SK-N-SH (cell line): ENCODE measurements at regions not wholly inside any gene's neighbourhood (a gene's known extent, or its start where the extent isn't known, plus 50 kb on each side); places are given as distances from the start of the nearest gene placed in this dataset.

ENCODE experiments used
- CTCF ChIA-PET: fragments of 300-600, 350-600 bp; formaldehyde crosslinking; extraction: SDS; loops from one replicate; lab custom pipeline; 2021; lab: Yijun Ruan, JAX
- POLR2A ChIA-PET: fragments of 350-600 bp; sonication (Branson Sonifier 250); formaldehyde crosslinking; extraction: SDS; loops from one replicate; lab custom pipeline; 2020; ENCODE audit warnings: antibody characterized with exemption, inconsistent platforms; lab: Yijun Ruan, JAX
- DNase-seq: peaks from one replicate; pipeline ENCODE4 v3.0.0; 2012
- H2AFZ ChIP-seq: fragments of 200-600 bp; sonication (generic); 2 replicates; pipeline ENCODE4 v1.8.1; 2016; ENCODE audit warnings: antibody characterized with exemption, mild to moderate bottlenecking, low read depth
- H3F3A ChIP-seq: fragments of 200-600 bp; sonication (generic); replicated peaks from 2 replicates; pipeline ENCODE3; 2016; ENCODE audit warnings: antibody characterized with exemption, mild to moderate bottlenecking; ENCODE audit not compliant: insufficient read depth
- H3K27ac ChIP-seq, 2 experiments: fragments of 200-500 bp in 1 of 2; fragments of 200-600 bp in 1 of 2; sonication (Bioruptor generic) in 1 of 2; sonication (generic), shearing (Covaris generic) in 1 of 2; 2 replicates each; pipeline versions ENCODE4 v1.5.1 to v1.6.1; 2014 to 2016; ENCODE audit warnings: low read depth in 2 of 2, inconsistent platforms in 1 of 2, low read length in 1 of 2, mild to moderate bottlenecking in 1 of 2, mixed read lengths in 1 of 2
- H3K27me3 ChIP-seq: fragments of 200-600 bp; sonication (generic), shearing (Covaris generic); 2 replicates; pipeline ENCODE4 v1.6.1; 2016; ENCODE audit warnings: mixed run types; ENCODE audit not compliant: insufficient read depth
- H3K36me3 ChIP-seq, 2 experiments: fragments of 200-500 bp in 1 of 2; fragments of 200-600 bp in 1 of 2; sonication (Bioruptor generic) in 1 of 2; sonication (generic) in 1 of 2; replicated peaks in 1 of 2; 2 replicates each; pipeline versions ENCODE3 to v1.5.1; 2014 to 2016; ENCODE audit warnings: low read length in 1 of 2, mild to moderate bottlenecking in 1 of 2; ENCODE audit not compliant: insufficient read depth in 2 of 2, control insufficient read depth in 1 of 2
- H3K4me1 ChIP-seq, 2 experiments: fragments of 200-500 bp in 1 of 2; fragments of 200-600 bp in 1 of 2; sonication (Bioruptor generic) in 1 of 2; sonication (generic), shearing (Covaris generic) in 1 of 2; 2 replicates each; pipeline versions ENCODE4 v1.5.1 to v1.6.1; 2014 to 2016; ENCODE audit warnings: low read depth in 1 of 2, low read length in 1 of 2, mixed run types in 1 of 2; ENCODE audit not compliant: insufficient read depth in 2 of 2, control insufficient read depth in 1 of 2
- H3K4me2 ChIP-seq: fragments of 200-600 bp; sonication (generic), shearing (Covaris generic); 2 replicates; pipeline ENCODE4 v1.6.1; 2017; ENCODE audit warnings: mixed run types
- H3K4me3 ChIP-seq, 2 experiments: fragments of 200-500 bp in 1 of 2; fragments of 200-600 bp in 1 of 2; sonication (Bioruptor generic) in 1 of 2; sonication (generic), shearing (Covaris generic) in 1 of 2; 2 replicates each; pipeline versions ENCODE4 v1.5.1 to v1.8.1; 2014 to 2016; ENCODE audit warnings: low read depth in 2 of 2, inconsistent platforms in 1 of 2, low read length in 1 of 2, mild to moderate bottlenecking in 1 of 2, mixed read lengths in 1 of 2, moderate library complexity in 1 of 2
- H3K79me2 ChIP-seq: fragments of 200-600 bp; sonication (generic); 2 replicates; pipeline ENCODE4 v1.8.1; 2017; ENCODE audit warnings: mild to moderate bottlenecking; ENCODE audit not compliant: insufficient read depth
- H3K9ac ChIP-seq: fragments of 200-600 bp; sonication (generic); 2 replicates; pipeline ENCODE4 v1.6.1; 2017; ENCODE audit warnings: mixed run types
- H3K9me2 ChIP-seq: fragments of 200-600 bp; sonication (generic); 2 replicates; pipeline ENCODE4 v1.6.1; 2017; ENCODE audit warnings: mixed run types
- H3K9me3 ChIP-seq: fragments of 200-600 bp; sonication (generic); 2 replicates; pipeline ENCODE4 v1.6.1; 2017; ENCODE audit warnings: mixed run types, mild to moderate bottlenecking, moderate library complexity
- H4K20me1 ChIP-seq: fragments of 200-600 bp; sonication (generic); 2 replicates; pipeline ENCODE4 v1.6.1; 2017; ENCODE audit warnings: mild to moderate bottlenecking, mixed run types; ENCODE audit not compliant: insufficient read depth
- CHD2 ChIP-seq: fragments of 150-350 bp; IDR thresholded peaks from 2 replicates; pipeline ENCODE4 v1.6.1; 2018; ENCODE audit warnings: low read length; ENCODE audit not compliant: partially characterized antibody
- CTCF ChIP-seq: fragments of 200-600 bp; sonication (generic); IDR thresholded peaks from 2 replicates; pipeline ENCODE4 v1.6.1; 2017; ENCODE audit warnings: antibody characterized with exemption, mild to moderate bottlenecking, moderate library complexity
- ELF1 ChIP-seq: IDR thresholded peaks from 2 replicates; pipeline ENCODE4 v1.4.0; 2012
- EP300 ChIP-seq, 2 experiments: IDR thresholded peaks; 2 replicates each; pipeline versions ENCODE4 v1.4.0 to v1.6.1; 2012; ENCODE audit warnings: borderline replicate concordance in 1 of 2, low read depth in 1 of 2, low read length in 1 of 2
- EZH2phosphoT487 ChIP-seq: fragments of 200-600 bp; sonication (generic); IDR thresholded peaks from 2 replicates; pipeline ENCODE4 v1.6.1; 2017; ENCODE audit warnings: low read depth, mixed run types, mild to moderate bottlenecking, antibody characterized with exemption, moderate library complexity, borderline replicate concordance
- FOXJ3 ChIP-seq: sonication (generic); formaldehyde crosslinking; IDR thresholded peaks from 2 replicates; pipeline ENCODE4 v1.5.1; 2020; ENCODE audit warnings: mild to moderate bottlenecking, missing genetic modification reagents
- FOXM1 ChIP-seq: IDR thresholded peaks from 2 replicates; pipeline ENCODE4 v1.4.0; 2012; ENCODE audit warnings: low read depth, mild to moderate bottlenecking
- GABPA ChIP-seq: IDR thresholded peaks from 2 replicates; pipeline ENCODE4 v1.4.0; 2012; ENCODE audit warnings: low read depth, mild to moderate bottlenecking
- GATA2 ChIP-seq: sonication (generic); formaldehyde crosslinking; IDR thresholded peaks from 2 replicates; pipeline ENCODE4 v1.5.0; 2020; ENCODE audit warnings: mild to moderate bottlenecking, missing genetic modification reagents
- MAX ChIP-seq: IDR thresholded peaks from 2 replicates; pipeline ENCODE4 v1.4.0; 2012; ENCODE audit warnings: low read depth
- MXI1 ChIP-seq: IDR thresholded peaks from 2 replicates; pipeline ENCODE4 v1.6.1; 2012; ENCODE audit warnings: mild to moderate bottlenecking, low read depth, low read length, improper control_type of control experiment
- NFIC ChIP-seq: IDR thresholded peaks from 2 replicates; pipeline ENCODE4 v1.4.0; 2012; ENCODE audit warnings: borderline replicate concordance
- NRF1 ChIP-seq: IDR thresholded peaks from 2 replicates; pipeline ENCODE4 v1.6.1; 2012; ENCODE audit warnings: low read depth, mild to moderate bottlenecking, low read length
- PBX3 ChIP-seq: IDR thresholded peaks from 2 replicates; pipeline ENCODE4; 2012
- POLR2AphosphoS5 ChIP-seq: IDR thresholded peaks from 2 replicates; pipeline ENCODE4 v1.6.1; 2012; ENCODE audit warnings: low read depth, low read length
- RAD21 ChIP-seq: IDR thresholded peaks from 2 replicates; pipeline ENCODE4 v1.6.1; 2012; ENCODE audit warnings: mild to moderate bottlenecking, low read length
- RCOR1 ChIP-seq: fragments of 150-350 bp; IDR thresholded peaks from 2 replicates; pipeline ENCODE4 v1.6.1; 2017; ENCODE audit warnings: antibody characterized with exemption, low read length
- RFX5 ChIP-seq: IDR thresholded peaks from 2 replicates; pipeline ENCODE4 v1.6.1; 2012; ENCODE audit warnings: mild to moderate bottlenecking, improper control_type of control experiment, low read length
- RXRA ChIP-seq: IDR thresholded peaks from 2 replicates; pipeline ENCODE4 v1.4.0; 2012; ENCODE audit warnings: low read depth, mild to moderate bottlenecking, borderline replicate concordance
- SIN3A ChIP-seq: IDR thresholded peaks from 2 replicates; pipeline ENCODE4 v1.6.1; 2012; ENCODE audit warnings: low read depth, mild to moderate bottlenecking, low read length, moderate library complexity, borderline replicate concordance
- SMC3 ChIP-seq: IDR thresholded peaks from 2 replicates; pipeline ENCODE4 v1.6.1; 2012; ENCODE audit warnings: low read depth, low read length, improper control_type of control experiment
- TAF1 ChIP-seq: IDR thresholded peaks from 2 replicates; pipeline ENCODE4 v1.6.1; 2012; ENCODE audit warnings: low read depth, mild to moderate bottlenecking, low read length, moderate library complexity, borderline replicate concordance
- TCF12 ChIP-seq: IDR thresholded peaks from 2 replicates; pipeline ENCODE4 v1.4.0; 2012
- TEAD4 ChIP-seq: IDR thresholded peaks from 2 replicates; pipeline ENCODE4 v1.4.0; 2012; ENCODE audit warnings: mild to moderate bottlenecking, borderline replicate concordance; ENCODE audit not compliant: insufficient read depth
- USF1 ChIP-seq: IDR thresholded peaks from 2 replicates; pipeline ENCODE4 v1.4.0; 2012; ENCODE audit warnings: low read depth, borderline replicate concordance
- USF2 ChIP-seq: fragments of 150-350 bp; IDR thresholded peaks from 2 replicates; pipeline ENCODE4 v1.6.1; 2017; ENCODE audit warnings: antibody characterized with exemption, low read length, low read depth, borderline replicate concordance
- WGBS: methylation state at CpG from one replicate; pipeline ENCODE4 v1.1.6; 2017; ENCODE audit warnings: low lambda C conversion rate; 5-methylcytosine and 5-hydroxymethylcytosine counted together

- H3K9me2 ChIP-seq, result no peaks in the 10 kb centered on the region
- H3K9ac ChIP-seq, result no peak overlapping the region
- H3K9me3 ChIP-seq, result no peaks in the 10 kb centered on the region
- H3K27ac ChIP-seq, result no peak overlapping the region
- no peaks in the 10 kb centered on the region for H3K27me3 ChIP-seq
- no peaks in the 10 kb centered on the region for H3K4me1 ChIP-seq
- no peak for DNase-seq
- H3F3A ChIP-seq, result no peaks in the 10 kb centered on the region
- POLR2A ChIA-PET, result no interaction called here
- no peak for TF ChIP-seq RCOR1
- no peak for TF ChIP-seq SIN3A
- TF ChIP-seq TCF12, result no peak
- TF ChIP-seq NFIC, result no peak
- no peak for TF ChIP-seq GATA2 (CRISPR knock-in tag)
- TF ChIP-seq RXRA, result no peak
- TF ChIP-seq CHD2, result no peak
- no peak for TF ChIP-seq EP300 (IDR thresholded peaks at IDR 0.05; ENCODE audit: borderline replicate concordance in 1 of 2, low read depth in 1 of 2, low read length in 1 of 2)
- TF ChIP-seq PBX3, result no peak
- no peak for TF ChIP-seq EZH2phosphoT487
- no peak for TF ChIP-seq FOXM1
- TF ChIP-seq RAD21, result no peak
- TF ChIP-seq GABPA, result no peak
- TF ChIP-seq TAF1, result no peak
- H3K79me2 ChIP-seq, result no peaks in the 10 kb centered on the region
- no peaks in the 10 kb centered on the region for H3K36me3 ChIP-seq
- 69% methylated on average over 4 of the region's 4 CpGs for WGBS
- no peak overlapping the region for H3K4me2 ChIP-seq
- no peaks in the 10 kb centered on the region for H4K20me1 ChIP-seq
- no peak overlapping the region for H3K4me3 ChIP-seq
- CTCF ChIA-PET, result interaction anchor here (1.5 kb wide), 1 partner anchor 19 kb away, joined by 3 read pairs; no protein-coding TSS in a partner anchor
- no peak overlapping the region for H2AFZ ChIP-seq
Observed at GRCh38 chr10:108413954-108414353, 1249.4 kb upstream of the SORCS1 start.

GRCh38 chr10:108412323-108412722 is 1247.8 kb upstream of the SORCS1 start:
- Histone ChIP-seq H3K9me3 (no peaks in the 10 kb centered on the region), H3F3A (no peaks in the 10 kb centered on the region), H3K79me2 (no peaks in the 10 kb centered on the region), H3K9ac (no peak overlapping the region), H3K4me2 (no peak overlapping the region), H3K36me3 (no peaks in the 10 kb centered on the region), H2AFZ (no peak overlapping the region), H3K27me3 (no peaks in the 10 kb centered on the region)
- WGBS, result 57% methylated on average over 2 of the region's 2 CpGs
- POLR2A ChIA-PET, result no interaction called here
- CTCF ChIA-PET, result no interaction called here
- TF ChIP-seq SMC3 (no peak), ELF1 (no peak), RFX5 (no peak), POLR2AphosphoS5 (no peak), CTCF (no peak), SIN3A (no peak), MAX (no peak), RXRA (no peak), NRF1 (no peak), TEAD4 (no peak), USF1 (no peak), RAD21 (no peak), FOXM1 (no peak), FOXJ3 (CRISPR knock-in tag) (no peak), MXI1 (no peak), USF2 (no peak)
- TF ChIP-seq, all 33 proteins: peak for 0
- no peak overlapping the region for H3K4me3 ChIP-seq
- H3K9me2 ChIP-seq, result no peaks in the 10 kb centered on the region
- no peak for DNase-seq
- H4K20me1 ChIP-seq, result no peaks in the 10 kb centered on the region
- no peaks in the 10 kb centered on the region for H3K4me1 ChIP-seq
- H3K27ac ChIP-seq, result no peak overlapping the region
